Endothelial cell of umbilical vein (primary cell): ENCODE measurements at regions not wholly inside any gene's neighbourhood (a gene's known extent, or its start where the extent isn't known, plus 50 kb on each side); places are given as distances from the start of the nearest gene placed in this dataset.

ENCODE experiments used
- BruUV-seq: library from RNA; stranded (reverse); fragments of 400-500 nt; replicated peaks from 2 replicates; lab custom pipeline; 2021; lab: Mats Ljungman, UMichigan
- CTCF ChIA-PET: fragments of 300-600, 350-600 bp; sonication (Branson Sonifier 250); formaldehyde crosslinking; loops from one replicate; lab custom pipeline; 2021; ENCODE audit warnings: antibody characterized with exemption, inconsistent platforms; lab: Charles Lee
- POLR2A ChIA-PET: fragments of 300-600, 350-600 bp; sonication (Branson Sonifier 250); formaldehyde crosslinking; loops from one replicate; lab custom pipeline; 2021; ENCODE audit warnings: antibody characterized with exemption, inconsistent platforms; lab: Charles Lee
- DNase-seq: peaks from one replicate; pipeline ENCODE4 v3.0.0-alpha.2; 2011; ENCODE audit warnings: low read depth, low spot score
- FAIRE-seq: peaks from 2 replicates; lab custom pipeline; 2011; peaks lifted over from hg19 to GRCh38; lab: Jason Lieb, UNC
- H2AFZ ChIP-seq: 2 replicates; pipeline ENCODE4 v1.6.0; 2012; ENCODE audit warnings: low read depth, low read length, control low read depth, inconsistent platforms
- H3K27ac ChIP-seq: 2 replicates; pipeline ENCODE4 v1.5.1; 2011; ENCODE audit warnings: low read depth, mild to moderate bottlenecking, control low read depth, low read length, moderate library complexity; ENCODE audit not compliant: insufficient read depth
- H3K27me3 ChIP-seq, 2 experiments: 2 replicates each; pipeline versions ENCODE4 v1.6.0 to v1.6.1; 2011; ENCODE audit warnings: low read length in 2 of 2, mixed read lengths in 1 of 2; ENCODE audit not compliant: control insufficient read depth in 2 of 2, insufficient read depth in 2 of 2
- H3K36me3 ChIP-seq, 2 experiments: 2 replicates in 1 of 2; 3 replicates in 1 of 2; pipeline ENCODE4 v1.5.1; 2011; ENCODE audit warnings: low read length in 2 of 2, mild to moderate bottlenecking in 1 of 2, moderate library complexity in 1 of 2; ENCODE audit not compliant: control insufficient read depth in 2 of 2, insufficient read depth in 2 of 2; ENCODE audit errors: extremely low read depth in 1 of 2
- H3K4me1 ChIP-seq: 3 replicates; pipeline ENCODE4 v1.5.1; 2011; ENCODE audit warnings: mild to moderate bottlenecking, low read length; ENCODE audit not compliant: control insufficient read depth, insufficient read depth; ENCODE audit errors: extremely low read depth
- H3K4me2 ChIP-seq: 2 replicates; pipeline ENCODE4 v1.6.1; 2011; ENCODE audit warnings: low read length, control low read depth, mixed read lengths; ENCODE audit not compliant: insufficient read depth
- H3K4me3 ChIP-seq, 3 experiments: fragments of 200-600 bp in 1 of 3; sonication (generic), shearing (Covaris generic) in 1 of 3; replicated peaks in 1 of 3; 2 replicates each; pipeline ENCODE4 v1.5.1; 2011 to 2016; ENCODE audit warnings: control low read depth in 3 of 3, low read length in 3 of 3, mild to moderate bottlenecking in 2 of 3, inconsistent platforms in 1 of 3, low read depth in 1 of 3, moderate library complexity in 1 of 3; ENCODE audit not compliant: insufficient read depth in 1 of 3
- H3K79me2 ChIP-seq: 2 replicates; pipeline ENCODE4 v1.6.0; 2012; ENCODE audit warnings: low read length, inconsistent platforms; ENCODE audit not compliant: control insufficient read depth, insufficient read depth
- H3K9ac ChIP-seq: replicated peaks from 2 replicates; pipeline ENCODE3; 2011; ENCODE audit warnings: low read length, control low read depth; ENCODE audit not compliant: insufficient read depth; ENCODE audit errors: extremely low read depth
- H3K9me1 ChIP-seq: replicated peaks from 3 replicates; pipeline ENCODE4 v1.6.0; 2011; ENCODE audit warnings: mild to moderate bottlenecking, low read length; ENCODE audit not compliant: control insufficient read depth, insufficient read depth; ENCODE audit errors: extremely low read depth
- H3K9me3 ChIP-seq: replicated peaks from 2 replicates; pipeline ENCODE4 v1.5.1; 2012; ENCODE audit warnings: low read length, inconsistent platforms; ENCODE audit not compliant: control insufficient read depth, insufficient read depth
- H4K20me1 ChIP-seq: replicated peaks from 2 replicates; pipeline ENCODE3; 2011; ENCODE audit warnings: mild to moderate bottlenecking, low read length; ENCODE audit not compliant: control insufficient read depth, insufficient read depth; ENCODE audit errors: extremely low read depth
- EZH2 ChIP-seq: IDR thresholded peaks from 2 replicates; pipeline ENCODE4 v1.6.1; 2012; ENCODE audit warnings: borderline replicate concordance, low read depth, mild to moderate bottlenecking, moderate library complexity, low read length, inconsistent platforms; ENCODE audit not compliant: severe bottlenecking
- FOS ChIP-seq: IDR thresholded peaks from 2 replicates; pipeline ENCODE4 v1.6.1; 2011; ENCODE audit warnings: mild to moderate bottlenecking, low read length, moderate library complexity, borderline replicate concordance; ENCODE audit not compliant: insufficient read depth
- GATA2 ChIP-seq: IDR thresholded peaks from 2 replicates; pipeline ENCODE4 v1.7.0; 2011; ENCODE audit warnings: low read depth, mild to moderate bottlenecking, moderate library complexity, mixed read lengths, low read length; ENCODE audit not compliant: insufficient read length, insufficient read depth
- JUN ChIP-seq: IDR thresholded peaks from 2 replicates; pipeline ENCODE4 v1.6.1; 2011; ENCODE audit warnings: borderline replicate concordance, low read depth; ENCODE audit not compliant: insufficient read length, insufficient read depth
- MYC ChIP-seq: IDR thresholded peaks from one replicate; pipeline ENCODE4 v1.6.1; 2011; ENCODE audit warnings: mild to moderate bottlenecking, low read depth, low read length
- POLR2A ChIP-seq: IDR thresholded peaks from 2 replicates; pipeline ENCODE4 v1.6.1; 2012; ENCODE audit warnings: low read depth, mild to moderate bottlenecking, control low read depth, low read length
- POLR2AphosphoS5 ChIP-seq: IDR thresholded peaks from 2 replicates; pipeline ENCODE4 v1.6.1; 2012; ENCODE audit warnings: low read depth, mild to moderate bottlenecking, control low read depth, low read length, moderate library complexity; ENCODE audit not compliant: insufficient read depth
- dilution Hi-C: fragments of 300-500 bp; cut with MboI; formaldehyde crosslinking; loops from one replicate; pipeline ENCODE4 v1.15.0; 2019; ENCODE audit warnings: low sequenced_read_pairs; ENCODE audit not compliant: extremely low pct_ligation_motif_present
- intact Hi-C: fragments of 100-400 bp; cut with micrococcal nuclease; formaldehyde crosslinking; loops from one replicate; pipeline ENCODE4 v1.10.0; 2022
- TF ChIP-seq, protein P1 (sequence below), 2 donors: IDR thresholded peaks; 1 replicate in 1 of 2; 2 replicates in 1 of 2; pipeline ENCODE4 v1.5.1; 2011; ENCODE audit warnings: low read length in 2 of 2, mild to moderate bottlenecking in 2 of 2, moderate library complexity in 2 of 2, control low read depth in 1 of 2, inconsistent platforms in 1 of 2, low read depth in 1 of 2; ENCODE audit not compliant: insufficient read depth in 1 of 2; ENCODE audit errors: extremely low read depth in 1 of 2
- TF ChIP-seq, protein P2 (sequence below): IDR thresholded peaks from 2 replicates; pipeline ENCODE4 v1.6.1; 2011; ENCODE audit not compliant: insufficient read depth, insufficient read length

DNA sequence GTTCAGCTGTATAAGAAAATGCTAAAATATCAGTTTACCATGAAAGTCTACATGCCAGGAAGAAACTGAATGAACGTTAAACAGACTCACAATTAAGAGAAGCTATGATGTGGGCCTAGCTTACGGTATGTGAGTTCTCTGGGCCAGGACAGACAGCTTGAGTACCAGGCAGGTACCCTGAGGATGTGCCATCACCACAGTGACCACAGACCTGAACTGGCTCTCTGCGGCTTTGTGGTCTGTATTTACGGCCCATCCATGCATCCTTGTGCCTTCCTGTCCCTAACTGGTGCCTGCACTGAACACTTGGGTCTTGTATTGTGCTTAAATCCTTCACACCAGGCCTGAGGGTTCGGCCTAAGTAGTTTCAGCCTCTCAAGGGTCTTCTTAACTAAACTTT lies 467.5 kb upstream of the PPP2R3A start:
- no peak for DNase-seq
- Histone ChIP-seq H3K4me3 (no peak overlapping the region), H2AFZ (no peak overlapping the region), H3K36me3 (no peaks in the 10 kb centered on the region), H3K79me2 (no peaks in the 10 kb centered on the region), H3K27me3 (no peaks in the 10 kb centered on the region), H4K20me1 (no peaks in the 10 kb centered on the region), H3K4me2 (no peak overlapping the region), H3K4me1 (no peaks in the 10 kb centered on the region), H3K9ac (no peak overlapping the region), H3K9me3 (no peaks in the 10 kb centered on the region), H3K27ac (no peak overlapping the region), H3K9me1 (no peaks in the 10 kb centered on the region)
- FAIRE-seq: no peak
- no TSS peak for BruUV-seq
- TF ChIP-seq MYC: no peak
- no peak for TF ChIP-seq GATA2
- TF ChIP-seq, protein P1, sequence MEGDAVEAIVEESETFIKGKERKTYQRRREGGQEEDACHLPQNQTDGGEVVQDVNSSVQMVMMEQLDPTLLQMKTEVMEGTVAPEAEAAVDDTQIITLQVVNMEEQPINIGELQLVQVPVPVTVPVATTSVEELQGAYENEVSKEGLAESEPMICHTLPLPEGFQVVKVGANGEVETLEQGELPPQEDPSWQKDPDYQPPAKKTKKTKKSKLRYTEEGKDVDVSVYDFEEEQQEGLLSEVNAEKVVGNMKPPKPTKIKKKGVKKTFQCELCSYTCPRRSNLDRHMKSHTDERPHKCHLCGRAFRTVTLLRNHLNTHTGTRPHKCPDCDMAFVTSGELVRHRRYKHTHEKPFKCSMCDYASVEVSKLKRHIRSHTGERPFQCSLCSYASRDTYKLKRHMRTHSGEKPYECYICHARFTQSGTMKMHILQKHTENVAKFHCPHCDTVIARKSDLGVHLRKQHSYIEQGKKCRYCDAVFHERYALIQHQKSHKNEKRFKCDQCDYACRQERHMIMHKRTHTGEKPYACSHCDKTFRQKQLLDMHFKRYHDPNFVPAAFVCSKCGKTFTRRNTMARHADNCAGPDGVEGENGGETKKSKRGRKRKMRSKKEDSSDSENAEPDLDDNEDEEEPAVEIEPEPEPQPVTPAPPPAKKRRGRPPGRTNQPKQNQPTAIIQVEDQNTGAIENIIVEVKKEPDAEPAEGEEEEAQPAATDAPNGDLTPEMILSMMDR (IDR thresholded peaks at IDR 0.05; ENCODE audit: extremely low read depth in 1 of 2, insufficient read depth in 1 of 2, low read depth in 1 of 2, low read length in 2 of 2): no peak
- no peak for TF ChIP-seq JUN
- no peak for TF ChIP-seq FOS
- TF ChIP-seq, protein P2, sequence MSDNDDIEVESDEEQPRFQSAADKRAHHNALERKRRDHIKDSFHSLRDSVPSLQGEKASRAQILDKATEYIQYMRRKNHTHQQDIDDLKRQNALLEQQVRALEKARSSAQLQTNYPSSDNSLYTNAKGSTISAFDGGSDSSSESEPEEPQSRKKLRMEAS: no peak
- no peak for TF ChIP-seq POLR2AphosphoS5
- no peak for TF ChIP-seq EZH2
- no peak for TF ChIP-seq POLR2A
- dilution Hi-C loops: no loop called here
- ChIA-PET POLR2A (no interaction called here), CTCF (no interaction called here)
- intact Hi-C loops: no loop called here
